SK-N-DZ (cell line): ENCODE measurements at regions not wholly inside any gene's neighbourhood (a gene's known extent, or its start where the extent isn't known, plus 50 kb on each side); places are given as distances from the start of the nearest gene placed in this dataset.

ENCODE experiments used
- DNase-seq: peaks from one replicate; pipeline ENCODE4 v3.0.0-alpha.2; 2015; ENCODE audit warnings: low spot score

- no peak for DNase-seq
Measured at GRCh38 chr12:60035835-60036234, 440.0 kb downstream of the SLC16A7 start.

- no peak for DNase-seq
Measured at GRCh38 chr12:60042835-60043234, 447.0 kb downstream of the SLC16A7 start.

- no peak for DNase-seq
Measured at GRCh38 chr12:60043236-60043635, 447.4 kb downstream of the SLC16A7 start.

DNA sequence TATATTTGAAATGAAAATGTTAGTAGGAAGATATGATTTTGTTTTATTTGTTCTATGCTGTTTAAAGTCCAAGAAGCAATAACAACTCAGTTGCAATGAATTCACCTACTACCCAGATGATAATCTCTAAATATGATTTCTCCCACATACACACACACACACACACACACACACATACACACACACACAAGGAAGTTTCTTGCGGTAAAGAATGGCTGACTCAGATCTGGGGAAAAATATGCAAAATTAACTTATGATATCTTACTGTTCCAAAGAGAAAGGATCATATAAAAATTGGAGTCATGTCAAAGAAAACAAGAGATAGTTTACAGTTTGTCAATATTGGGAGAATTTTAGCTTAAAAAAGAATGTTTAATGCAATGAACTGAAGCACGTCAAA lies 456.7 kb downstream of the SLC16A7 start:
- DNase-seq, result no peak

GRCh38 chr12:60059180-60059579 lies 463.4 kb downstream of the SLC16A7 start:
- DNase-seq, result no peak

GRCh38 chr12:60066655-60067054 lies 470.8 kb downstream of the SLC16A7 start:
- DNase-seq, result no peak

GRCh38 chr12:60070552-60070951 lies 474.7 kb downstream of the SLC16A7 start:
- DNase-seq, result no peak

DNA sequence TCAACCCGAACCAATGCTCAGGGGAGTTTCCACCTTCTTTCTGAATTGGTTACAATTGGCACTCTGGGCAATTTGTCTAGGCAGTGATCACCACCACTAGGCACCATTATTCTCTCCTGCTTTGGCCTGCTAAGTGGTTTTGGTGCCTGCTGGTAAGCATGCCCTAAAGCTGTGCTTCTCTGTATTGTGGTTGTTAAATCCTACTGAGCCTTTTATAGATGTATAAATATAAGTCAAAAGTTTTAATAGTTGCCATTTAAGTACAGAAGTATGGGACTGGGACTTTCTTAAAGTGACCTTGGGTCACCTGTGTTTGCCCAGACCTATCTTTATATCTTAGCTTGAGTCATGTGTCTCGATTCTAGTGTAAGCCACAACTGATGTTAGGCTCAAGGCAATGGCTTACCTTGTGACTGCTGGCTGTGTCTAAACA lies 475.9 kb downstream of the SLC16A7 start:
- no peak for DNase-seq

DNA sequence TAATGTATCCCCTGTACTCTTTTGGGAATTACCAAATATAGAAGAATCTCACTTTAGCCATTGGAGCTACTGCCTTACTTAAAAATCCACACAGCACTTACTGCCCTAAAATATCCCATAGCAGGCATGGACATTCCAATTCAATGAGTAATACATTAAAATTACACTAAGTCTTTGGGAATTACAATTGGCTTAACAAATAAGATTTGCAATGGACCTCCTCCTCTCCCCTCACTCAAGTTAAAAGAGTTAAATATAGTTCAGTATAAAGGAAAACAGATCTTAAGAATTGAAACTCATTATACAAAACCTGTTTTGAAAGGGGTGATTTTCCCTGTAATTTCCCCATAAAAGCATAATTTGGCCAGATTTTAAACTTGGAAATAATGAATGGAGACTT lies 477.1 kb downstream of the SLC16A7 start:
- DNase-seq, result no peak

- no peak for DNase-seq
Measured at GRCh38 chr12:60075091-60075490, 479.3 kb downstream of the SLC16A7 start.

- no peak for DNase-seq
Measured at GRCh38 chr12:60078026-60078425, 482.2 kb downstream of the SLC16A7 start.

- no peak for DNase-seq
Measured at GRCh38 chr12:60093428-60093827, 497.6 kb downstream of the SLC16A7 start.

DNA sequence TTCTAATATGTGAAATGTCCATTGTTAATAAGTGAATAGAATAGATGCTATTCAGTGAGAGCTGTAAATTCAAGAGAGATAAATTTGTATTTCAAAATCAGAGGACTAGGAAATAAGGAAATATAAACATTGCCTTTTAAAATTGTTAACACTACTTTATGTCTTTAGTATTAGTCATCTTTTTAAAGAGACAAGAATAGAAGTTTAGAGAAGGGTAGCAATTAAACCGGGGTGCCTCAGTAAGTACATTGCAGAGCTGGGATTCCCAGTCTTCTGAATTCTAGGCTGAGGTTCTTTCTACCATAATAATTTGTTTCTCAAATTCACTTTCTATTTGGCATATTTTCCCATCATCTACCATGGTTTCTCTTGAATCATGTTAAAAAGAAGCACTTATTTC lies 498.6 kb downstream of the SLC16A7 start:
- DNase-seq, result no peak

- DNase-seq, result no peak
Measured at GRCh38 chr12:60096727-60097126, 500.9 kb downstream of the SLC16A7 start.

GRCh38 chr12:60100160-60100559 lies 504.3 kb downstream of the SLC16A7 start:
- DNase-seq, result no peak

DNA sequence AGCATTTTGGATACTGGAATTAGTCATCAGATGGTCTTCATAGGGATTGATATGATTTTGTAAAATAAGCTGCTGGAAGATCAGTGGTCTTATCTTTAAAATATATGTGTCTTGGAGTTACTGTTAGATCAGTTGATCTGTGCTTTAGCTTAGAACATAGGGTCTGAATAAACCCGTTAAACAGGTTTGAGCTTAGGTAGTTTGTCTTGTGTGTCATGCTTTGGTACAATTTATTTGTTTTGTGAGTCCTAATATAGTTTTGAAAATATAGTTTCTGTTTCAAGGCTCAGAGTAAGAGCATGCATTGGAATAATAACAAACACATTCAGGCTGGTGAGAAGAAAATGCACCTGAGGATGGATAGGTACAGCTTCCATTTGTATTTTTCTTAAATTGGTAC lies 505.0 kb downstream of the SLC16A7 start:
- DNase-seq, result no peak

DNA sequence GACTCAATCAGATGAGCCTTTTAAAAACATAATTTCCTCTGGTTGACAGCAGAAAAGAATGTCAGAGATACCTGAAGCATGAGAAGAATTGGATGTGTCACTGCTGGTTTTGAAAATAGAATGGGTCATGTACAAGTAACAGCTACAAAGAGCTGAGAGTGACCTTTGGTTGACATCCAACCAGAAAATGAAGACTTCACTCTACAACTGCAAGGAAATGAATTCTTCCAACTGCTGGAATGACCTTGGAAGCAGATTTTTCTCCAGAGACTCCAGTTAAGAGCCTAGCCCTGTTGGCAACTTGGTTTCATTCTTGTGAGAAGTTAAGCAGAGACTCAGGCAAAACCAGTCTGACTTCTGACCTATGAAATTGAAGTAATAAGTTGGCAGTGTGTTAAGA lies 505.9 kb downstream of the SLC16A7 start:
- DNase-seq, result no peak

- DNase-seq, result no peak
Measured at GRCh38 chr12:60106214-60106613, 510.4 kb downstream of the SLC16A7 start.

DNA sequence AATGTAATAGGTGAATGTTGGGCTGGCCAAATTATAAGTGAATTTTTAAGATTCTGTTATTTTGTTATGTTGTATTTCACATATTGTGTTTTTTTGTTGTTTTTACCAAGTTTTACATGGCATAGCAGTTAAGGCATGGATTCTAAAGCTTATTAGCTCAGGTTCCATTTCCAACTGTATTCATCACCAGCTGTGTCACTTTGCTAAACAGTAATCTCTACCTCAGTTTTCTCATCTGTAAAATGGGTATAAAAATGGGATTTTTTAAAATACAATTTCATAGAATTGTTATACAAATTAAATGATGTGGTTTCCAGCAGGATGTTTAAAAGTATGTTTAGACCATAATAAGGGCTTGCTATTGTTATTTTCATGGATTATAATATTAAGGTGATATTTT lies 512.2 kb downstream of the SLC16A7 start:
- DNase-seq, result no peak

- DNase-seq, result no peak
Measured at GRCh38 chr12:60112063-60112462, 516.2 kb downstream of the SLC16A7 start.

- no peak for DNase-seq
Measured at GRCh38 chr12:60112763-60113162, 516.9 kb downstream of the SLC16A7 start.

DNA sequence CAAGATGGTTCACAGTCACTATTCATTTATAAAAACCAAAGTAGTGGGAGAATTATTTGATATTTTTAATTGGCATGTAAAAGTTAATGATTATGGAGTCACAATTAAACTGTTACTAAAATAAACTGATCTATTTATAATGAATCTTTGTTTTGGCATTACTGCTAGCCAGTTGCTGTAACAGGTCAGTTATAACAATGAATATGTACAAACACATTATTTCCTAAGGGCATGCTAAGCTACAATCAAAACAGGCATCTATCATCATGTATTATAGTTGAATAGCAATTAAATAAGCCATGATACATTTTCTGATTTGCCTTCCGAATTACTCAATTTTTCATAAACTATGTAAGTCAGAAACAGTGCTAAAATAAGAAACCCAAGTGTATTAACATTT lies 518.3 kb downstream of the SLC16A7 start:
- no peak for DNase-seq

DNA sequence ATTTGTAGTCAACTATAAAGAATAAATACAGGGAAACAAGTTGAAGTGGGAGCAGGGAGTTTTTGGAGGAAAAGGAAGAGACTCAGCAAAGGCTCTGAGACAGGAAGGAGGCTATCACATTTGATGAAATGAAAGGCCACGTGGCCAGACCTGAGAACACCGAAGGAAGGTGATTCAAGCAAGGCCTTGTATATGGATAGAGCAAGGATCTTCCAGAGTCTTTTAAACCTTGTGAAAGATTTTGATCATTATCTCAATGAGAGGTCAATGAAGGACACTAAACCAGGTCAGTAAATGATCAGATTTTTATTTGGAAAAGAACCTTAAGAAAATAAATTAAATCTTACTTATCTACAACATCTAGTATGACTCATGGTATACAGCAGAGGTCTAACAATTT lies 523.5 kb downstream of the SLC16A7 start:
- DNase-seq, result peak; percentile 3

- DNase-seq, result no peak
Measured at GRCh38 chr12:60120199-60120598, 524.4 kb downstream of the SLC16A7 start.

DNA sequence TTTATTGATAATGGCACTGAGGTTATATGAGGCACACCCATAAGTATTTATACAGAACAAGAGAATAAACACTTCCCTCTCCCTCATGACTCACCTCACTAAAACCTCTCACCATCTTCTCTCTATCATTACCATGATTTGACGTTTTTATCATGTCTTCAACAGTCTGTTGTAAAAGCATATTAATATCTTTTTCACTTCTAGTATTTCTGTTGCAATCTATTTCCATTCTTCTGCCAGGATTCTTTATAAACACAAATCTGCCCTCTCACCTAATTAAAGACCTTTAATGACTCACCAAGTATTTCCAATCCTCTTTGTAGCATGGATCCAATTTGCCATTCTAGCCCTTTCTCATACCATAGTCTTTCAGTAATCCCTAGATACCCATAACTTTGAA lies 527.7 kb downstream of the SLC16A7 start:
- no peak for DNase-seq
